ENCODE measurements at regions not wholly inside any gene's neighbourhood (a gene's known extent, or its start where the extent isn't known, plus 50 kb on each side); places are given as distances from the start of the nearest gene placed in this dataset.
"Not testable (repeated sequence)": the region's sequence is repeated elsewhere in the genome, so short reads cannot be mapped to it uniquely, and the experiment has no call there.

GRCh38 chr2:234181121-234181520 is 130.6 kb downstream of the SPP2 start:
- no peak for DNase-seq

DNA sequence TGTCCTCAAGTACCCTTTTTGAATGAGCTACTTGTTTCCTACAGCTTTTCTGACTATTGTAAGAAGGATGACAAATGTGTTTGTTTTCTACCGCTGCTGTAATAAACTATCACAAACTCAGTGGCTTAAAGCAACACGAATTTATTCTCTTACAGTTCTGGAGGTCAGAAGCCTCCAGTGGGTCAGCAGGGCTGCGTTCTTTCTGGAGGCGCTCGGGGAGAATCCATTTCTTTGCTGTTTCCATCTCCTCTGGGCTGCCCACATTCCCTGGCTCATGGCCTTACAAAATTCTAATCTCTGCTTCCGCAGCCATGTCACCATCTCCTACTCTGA is 128.5 kb downstream of the SPP2 start:
- no peak for DNase-seq

DNA sequence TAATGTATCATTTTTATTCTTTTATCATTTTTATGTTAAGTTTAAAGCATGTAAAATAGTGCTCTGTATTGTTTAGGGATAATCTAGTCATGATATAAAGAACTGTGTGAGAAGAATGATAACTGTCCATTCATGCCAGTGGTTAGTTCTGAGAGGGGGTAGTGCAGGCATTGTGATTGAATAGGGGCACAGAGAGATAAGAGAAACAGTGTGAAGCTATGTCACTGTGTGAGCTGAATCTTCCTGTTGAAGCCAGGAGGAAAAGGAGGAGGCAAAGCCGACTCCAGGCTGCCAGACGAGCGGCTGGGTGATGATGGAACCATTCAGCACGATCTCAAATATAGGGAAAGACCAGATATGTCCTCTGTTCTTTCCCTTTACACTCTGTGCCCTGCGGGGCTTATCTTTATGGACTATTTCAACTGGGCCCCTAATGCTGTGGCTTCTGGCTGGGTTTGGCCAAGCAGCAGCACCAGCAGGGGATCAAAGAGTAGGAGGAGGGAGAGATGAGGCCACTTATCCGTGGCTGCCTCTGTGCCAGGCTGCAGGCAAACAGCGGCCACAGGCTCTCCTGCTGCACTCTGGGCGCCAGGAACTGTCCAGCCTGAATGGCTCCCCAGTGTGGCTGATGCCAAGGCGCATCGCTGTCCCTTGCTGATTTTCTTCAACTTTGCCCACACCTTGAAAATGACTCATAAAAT is 128.0 kb downstream of the SPP2 start:
- peak; percentile 19 for DNase-seq

GRCh38 chr2:234175649-234176048 is 125.1 kb downstream of the SPP2 start:
- DNase-seq: no peak

GRCh38 chr2:234174742-234175141 is 124.2 kb downstream of the SPP2 start:
- DNase-seq: no peak

DNA sequence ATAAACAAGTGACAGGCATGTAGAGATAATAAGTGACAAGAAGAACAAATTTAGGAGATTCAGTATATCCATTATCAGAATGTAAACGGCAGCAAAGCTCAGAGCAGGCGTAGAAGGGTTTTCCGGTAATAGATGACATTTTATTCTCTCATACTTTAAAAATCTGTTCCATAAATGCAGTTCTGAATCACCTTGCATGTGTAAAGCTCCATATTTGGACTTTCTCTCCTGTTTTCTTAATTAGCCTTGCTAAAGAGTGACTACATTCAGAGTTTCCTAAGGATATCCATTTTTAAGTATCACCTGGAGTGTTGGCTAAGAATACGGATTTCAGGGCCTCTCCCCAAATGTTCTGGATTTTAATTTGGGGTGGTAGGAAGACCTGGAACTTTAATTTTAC is 122.0 kb downstream of the SPP2 start:
- no peak for DNase-seq

DNA sequence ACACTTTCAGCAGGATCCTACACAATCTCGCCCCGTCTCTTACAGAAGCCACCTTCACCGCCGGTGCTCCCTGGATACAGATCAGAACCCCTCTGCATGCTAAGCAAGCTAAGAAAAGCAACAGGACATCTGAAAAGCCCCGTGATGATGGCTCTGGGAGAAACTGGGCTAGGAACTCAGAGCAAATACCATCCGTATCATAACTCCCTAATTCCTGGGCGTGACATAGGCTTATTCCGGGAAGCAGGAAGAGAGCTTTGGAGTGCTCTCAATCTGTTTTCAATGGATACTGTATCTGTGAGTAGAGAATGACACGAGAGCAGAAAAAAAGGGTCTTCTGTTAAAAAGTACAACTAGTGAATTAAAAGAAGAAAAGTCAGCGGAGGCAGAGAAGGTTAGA is 121.6 kb downstream of the SPP2 start:
- DNase-seq: no peak

DNA sequence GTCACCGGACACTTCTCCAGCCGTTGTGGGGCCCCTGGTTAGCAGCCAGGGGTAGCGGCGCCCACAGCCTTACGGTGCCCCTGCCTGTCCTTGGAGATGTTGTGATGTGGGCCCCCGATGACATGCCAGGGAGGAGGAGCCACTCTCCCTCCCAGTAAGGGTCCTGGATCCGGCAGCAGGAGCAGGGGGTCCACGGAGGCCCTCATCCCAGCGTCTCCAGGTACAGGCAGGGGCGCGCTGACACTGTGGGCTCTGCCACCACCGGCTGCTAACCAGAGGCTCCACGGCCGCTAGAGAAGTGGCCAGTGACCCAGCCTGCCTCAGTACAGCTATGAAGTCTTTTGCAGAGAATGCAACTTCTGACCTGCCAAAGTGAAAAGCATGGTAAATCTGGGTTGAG is 121.2 kb downstream of the SPP2 start:
- no peak for DNase-seq

DNA sequence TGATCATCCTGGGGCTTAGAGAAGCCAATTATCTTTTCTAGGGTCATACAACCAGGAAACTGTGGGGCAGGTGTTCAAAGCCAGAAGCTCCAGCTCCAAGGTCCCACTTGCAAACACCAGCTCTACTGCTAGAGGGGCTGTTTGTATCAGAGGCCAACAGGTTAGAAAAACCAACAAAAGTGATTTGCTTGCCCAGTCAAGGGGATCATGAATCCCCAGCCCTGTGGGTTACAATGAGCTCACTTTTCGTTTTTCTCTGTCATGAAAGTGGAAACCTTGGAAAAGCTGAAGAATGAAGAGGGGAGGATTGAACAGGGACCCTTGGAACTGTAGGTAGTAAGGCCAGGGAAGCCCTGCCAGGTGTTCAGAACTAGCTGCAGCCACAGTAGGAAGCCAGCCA is 119.2 kb downstream of the SPP2 start:
- DNase-seq: no peak

DNA sequence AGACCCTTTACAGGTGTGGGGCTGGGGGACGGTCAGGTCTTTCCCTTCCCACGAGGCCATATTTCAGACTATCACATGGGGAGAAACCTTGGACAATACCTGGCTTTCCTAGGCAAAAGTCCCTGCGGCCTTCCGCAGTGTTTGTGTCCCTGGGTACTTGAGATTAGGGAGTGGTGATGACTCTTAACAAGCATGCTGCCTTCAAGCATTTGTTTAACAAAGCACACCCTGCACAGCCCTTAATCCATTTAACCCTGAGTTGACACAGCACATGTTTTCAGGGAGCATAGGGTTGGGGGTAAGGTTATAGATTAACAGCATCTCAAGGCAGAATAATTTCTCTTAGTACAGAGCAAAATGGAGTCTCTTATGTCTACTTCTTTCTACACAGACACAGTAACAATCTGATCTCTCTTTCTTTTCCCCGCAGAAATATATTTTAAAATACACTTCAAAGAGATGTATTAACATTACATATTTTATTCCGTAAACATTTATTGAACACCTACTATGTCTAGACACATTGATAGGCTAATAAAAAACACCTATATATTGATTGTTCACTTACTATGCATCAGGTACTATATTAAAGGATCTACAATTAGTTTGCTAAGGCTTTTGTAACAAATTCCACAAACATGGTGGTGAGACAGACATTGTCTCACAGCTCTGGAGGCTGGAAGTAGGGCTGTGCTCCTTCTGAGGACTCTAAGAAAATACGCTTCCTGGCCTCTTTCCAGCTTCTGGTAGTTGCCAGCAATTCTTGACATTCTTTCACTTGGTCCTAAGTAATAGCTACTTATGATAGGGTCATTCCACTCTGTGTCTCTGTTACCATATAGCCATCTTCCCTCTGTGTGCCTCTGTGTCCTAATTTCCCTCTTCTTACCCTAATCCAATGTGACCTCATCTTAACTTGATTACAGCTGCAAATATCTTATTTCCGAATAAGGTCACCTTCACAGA is 118.4 kb downstream of the SPP2 start:
- not testable (repeated sequence) for DNase-seq

- DNase-seq: no peak
Measured at GRCh38 chr2:234166531-234166930, 116.0 kb downstream of the SPP2 start.

- DNase-seq: no peak
Measured at GRCh38 chr2:234165421-234165820, 114.9 kb downstream of the SPP2 start.

DNA sequence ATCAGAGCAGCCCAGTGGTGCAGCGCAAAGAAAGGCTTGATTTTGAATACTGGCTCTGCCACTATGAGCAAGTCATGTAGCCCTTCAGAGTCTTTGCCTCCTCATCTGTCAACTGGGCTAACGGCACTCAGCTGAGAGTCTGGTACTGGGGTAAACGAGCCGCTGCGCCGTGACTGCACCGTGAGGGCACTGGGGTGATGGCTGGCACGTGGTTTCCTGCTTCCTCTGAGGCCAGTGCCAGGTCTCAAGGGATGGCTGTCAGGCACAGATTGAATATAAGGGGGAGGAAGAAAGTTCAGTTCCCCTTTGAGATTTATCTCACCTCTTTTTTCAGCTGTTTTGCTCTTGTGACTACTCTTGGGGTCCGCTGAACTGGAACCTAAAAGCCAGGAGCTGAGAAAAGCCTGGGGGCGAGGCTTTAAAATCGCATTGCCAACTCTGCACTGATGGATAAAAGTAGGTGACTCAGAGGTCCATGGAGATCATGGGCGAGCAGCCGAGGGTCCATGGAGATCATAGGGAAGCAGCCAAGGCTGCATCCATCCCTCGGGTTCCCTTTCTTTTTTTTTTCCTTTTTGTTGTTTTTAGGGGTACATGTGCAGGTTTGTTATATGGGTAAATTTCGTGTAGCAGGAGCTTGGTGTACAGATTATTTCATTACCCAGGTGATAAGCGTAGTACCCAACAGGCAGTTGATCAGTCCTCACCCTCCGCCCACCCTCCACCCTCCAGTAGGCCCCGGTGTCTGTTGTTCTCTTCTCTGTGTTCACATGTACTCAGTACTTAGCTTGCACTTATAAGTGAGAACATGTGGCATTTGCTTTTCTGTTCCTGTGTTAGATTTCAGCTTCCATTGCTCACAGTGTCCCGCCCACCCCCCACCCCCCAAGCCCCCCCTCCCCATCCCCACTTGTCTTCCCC is 114.3 kb downstream of the SPP2 start:
- no peak for DNase-seq

DNA sequence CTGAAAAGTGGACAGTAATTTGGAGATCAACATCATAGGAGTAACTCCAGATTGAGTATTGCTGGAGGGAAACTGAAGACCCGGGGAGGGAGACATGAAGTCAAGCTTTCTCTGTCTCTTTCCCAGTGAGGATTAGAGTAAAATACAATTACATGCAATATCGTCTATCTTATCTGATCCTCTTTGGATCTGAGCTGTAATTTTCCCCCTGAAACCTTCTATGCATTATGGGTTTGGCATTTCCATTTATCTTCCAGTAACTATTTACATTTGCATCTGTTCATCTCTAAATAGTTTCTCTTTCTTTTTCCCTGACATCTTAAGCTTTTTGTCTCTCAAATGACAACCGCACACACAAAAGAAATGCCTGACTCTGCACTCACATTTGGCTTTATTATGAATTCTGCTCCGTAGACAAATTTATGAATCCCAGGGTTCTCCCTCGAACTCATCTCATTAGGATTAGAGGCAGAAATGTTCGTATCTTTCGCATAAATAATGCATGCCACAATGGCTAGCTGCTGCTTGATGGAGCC is 113.1 kb downstream of the SPP2 start:
- DNase-seq: no peak

DNA sequence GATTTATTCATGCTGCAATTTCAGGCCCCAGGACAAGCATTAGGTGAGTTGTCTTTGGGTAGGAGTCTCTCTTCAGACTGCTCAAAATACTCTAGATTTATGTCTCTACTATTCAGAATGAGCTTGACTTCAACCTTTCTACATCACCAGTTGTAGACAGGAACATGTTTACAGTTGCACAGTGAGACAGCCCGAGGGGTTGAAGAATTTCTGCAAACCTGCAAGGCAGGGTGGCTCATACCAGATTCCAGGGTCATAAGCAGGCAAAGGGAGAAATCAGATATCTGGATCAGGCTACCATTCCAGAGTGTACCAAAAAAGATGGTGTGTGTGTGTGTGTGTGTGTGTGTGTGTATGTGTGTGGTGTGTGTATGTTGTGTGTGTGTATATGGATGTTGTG is 112.4 kb downstream of the SPP2 start:
- DNase-seq: no peak

- no peak for DNase-seq
Measured at GRCh38 chr2:234161932-234162331, 111.4 kb downstream of the SPP2 start.

DNA sequence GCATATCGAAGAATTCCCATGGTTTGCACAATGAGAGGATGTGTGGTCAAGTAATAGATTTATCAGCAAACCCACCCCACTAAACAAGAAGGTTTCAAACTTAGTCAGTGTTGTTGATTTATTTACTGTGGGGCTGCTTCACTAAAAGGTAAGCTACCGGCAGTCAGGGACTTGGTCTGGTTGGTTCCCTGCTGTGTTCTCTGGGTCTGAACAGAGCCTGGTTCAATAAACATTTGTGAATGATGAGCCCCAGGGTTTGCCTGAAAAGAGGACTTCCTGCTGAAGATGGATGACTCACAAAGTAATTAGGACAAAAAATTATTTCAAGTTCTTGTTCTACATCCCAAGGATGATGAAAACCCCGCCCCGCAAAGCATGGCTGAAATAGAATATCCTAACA is 108.3 kb downstream of the SPP2 start:
- peak; percentile 67 for DNase-seq

DNA sequence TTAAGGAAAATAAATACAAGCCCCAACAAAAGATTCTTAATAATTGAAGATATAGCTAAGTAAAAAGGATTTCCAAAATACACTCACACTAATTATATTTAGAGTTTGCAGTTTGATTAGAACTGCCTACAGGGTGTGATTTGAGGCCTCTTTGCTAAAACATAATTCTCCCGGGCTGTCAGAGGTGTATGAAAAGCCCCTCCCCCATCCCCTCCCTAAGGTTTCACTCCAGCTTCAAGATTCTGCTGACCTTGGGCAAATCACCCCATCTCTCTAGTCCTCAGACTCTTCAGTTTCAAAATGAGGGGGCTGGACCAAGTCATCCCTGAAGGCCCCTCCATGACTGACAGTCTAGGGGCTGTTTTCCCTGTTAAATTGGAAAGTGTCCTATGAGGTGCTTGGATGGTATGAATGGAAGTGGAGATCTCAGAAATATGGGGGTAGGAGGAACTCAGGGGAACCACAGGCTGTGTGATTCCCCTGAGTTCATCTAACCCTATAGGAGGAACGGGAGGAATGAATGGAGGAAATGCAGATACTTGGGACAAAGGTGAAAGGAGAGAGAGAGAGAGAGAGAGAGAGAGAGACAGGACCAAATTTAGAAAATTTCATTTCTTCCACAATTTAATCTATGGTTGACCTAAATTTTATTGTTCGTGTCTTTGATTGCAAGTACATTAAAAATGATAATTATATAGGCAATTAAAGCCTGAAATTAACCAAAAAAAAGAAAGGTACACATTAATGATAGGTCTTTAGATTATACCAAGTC is 107.5 kb downstream of the SPP2 start:
- peak; percentile 7 for DNase-seq

DNA sequence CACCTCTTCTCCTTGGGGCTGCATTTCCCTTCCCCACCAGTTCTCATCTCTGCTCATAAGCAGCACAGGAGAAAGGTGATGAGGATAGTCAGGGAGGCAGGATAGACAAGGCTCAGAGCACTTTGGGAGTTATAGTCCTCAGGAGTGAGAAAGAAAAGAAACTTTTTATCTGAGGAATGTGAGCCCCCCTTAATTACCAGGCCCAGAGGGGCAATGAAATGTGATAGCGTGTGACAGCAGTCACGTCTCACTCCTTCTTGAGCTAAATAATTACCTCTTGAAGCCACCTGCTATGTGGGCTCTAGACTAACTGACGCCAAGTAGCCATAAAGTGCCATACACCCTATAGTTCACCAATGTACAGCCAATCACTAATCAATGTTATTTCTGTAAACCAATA is 105.8 kb downstream of the SPP2 start:
- DNase-seq: no peak

DNA sequence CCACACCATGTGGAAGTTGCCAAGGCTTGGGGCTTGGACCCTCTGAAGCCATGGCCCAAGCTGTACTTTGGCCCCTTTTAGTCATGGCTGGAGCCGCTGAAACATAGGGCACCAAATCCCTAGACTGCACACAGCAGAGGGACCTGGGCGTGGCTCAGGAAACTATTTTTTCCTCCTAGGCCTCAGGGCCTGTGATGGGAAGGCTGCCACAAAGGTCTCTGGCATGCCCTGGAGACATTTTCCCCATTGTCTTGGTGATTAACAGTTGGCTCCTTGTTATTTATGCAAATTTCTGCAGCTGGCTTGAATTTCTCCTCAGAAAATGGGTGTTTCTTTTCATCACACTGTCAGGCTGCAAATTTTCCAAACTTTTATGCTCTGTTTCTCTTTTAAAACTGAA is 102.3 kb downstream of the SPP2 start:
- DNase-seq: not testable (repeated sequence)

- peak; percentile 69 for DNase-seq
Measured at GRCh38 chr2:234147335-234147861, 96.9 kb downstream of the SPP2 start.
